Right atrium auricular region (tissue), 2 donors: ENCODE measurements at regions not wholly inside any gene's neighbourhood (a gene's known extent, or its start where the extent isn't known, plus 50 kb on each side); places are given as distances from the start of the nearest gene placed in this dataset.

ENCODE experiments used
- DNase-seq: peaks from one replicate; pipeline ENCODE4 v3.0.0-alpha.2; 2019; ENCODE audit warnings: low spot score
- H3K27ac ChIP-seq, 2 donors: fragments of 200-600 bp; sonication (generic); 1 replicate in 1 of 2; 2 replicates in 1 of 2; pipeline ENCODE4 v1.5.1; 2016 to 2019
- H3K27me3 ChIP-seq, 2 donors: fragments of 200-600 bp; sonication (generic); one replicate each; pipeline versions ENCODE4 v1.5.1 to v1.6.0; 2017 to 2019
- H3K36me3 ChIP-seq: fragments of 200-600 bp; sonication (generic); one replicate; pipeline ENCODE4 v1.5.1; 2016
- H3K4me1 ChIP-seq, 2 donors: fragments of 200-600 bp; sonication (generic); one replicate each; pipeline versions ENCODE4 v1.5.1 to v1.6.0; 2017 to 2019
- H3K4me3 ChIP-seq, 2 donors: fragments of 200-600 bp; sonication (generic); 1 replicate in 1 of 2; 2 replicates in 1 of 2; pipeline ENCODE4 v1.5.1; 2017 to 2019; ENCODE audit warnings: mild to moderate bottlenecking in 1 of 2, moderate library complexity in 1 of 2
- H3K9me3 ChIP-seq, 2 donors: fragments of 200-600 bp; sonication (generic); one replicate each; pipeline ENCODE4 v1.5.1; 2019
- TF ChIP-seq, protein P1 (sequence below), 2 donors: fragments of 200-600 bp; sonication (generic); IDR thresholded peaks; one replicate each; pipeline ENCODE4 v1.5.1; 2019; ENCODE audit warnings: antibody characterized with exemption in 2 of 2

GRCh38 chr14:96964726-96965415 is 167.7 kb downstream of the VRK1 start:
- no peaks in the 10 kb centered on the region for H3K36me3 ChIP-seq
- no peaks in the 10 kb centered on the region for H3K27me3 ChIP-seq
- TF ChIP-seq, protein P1, sequence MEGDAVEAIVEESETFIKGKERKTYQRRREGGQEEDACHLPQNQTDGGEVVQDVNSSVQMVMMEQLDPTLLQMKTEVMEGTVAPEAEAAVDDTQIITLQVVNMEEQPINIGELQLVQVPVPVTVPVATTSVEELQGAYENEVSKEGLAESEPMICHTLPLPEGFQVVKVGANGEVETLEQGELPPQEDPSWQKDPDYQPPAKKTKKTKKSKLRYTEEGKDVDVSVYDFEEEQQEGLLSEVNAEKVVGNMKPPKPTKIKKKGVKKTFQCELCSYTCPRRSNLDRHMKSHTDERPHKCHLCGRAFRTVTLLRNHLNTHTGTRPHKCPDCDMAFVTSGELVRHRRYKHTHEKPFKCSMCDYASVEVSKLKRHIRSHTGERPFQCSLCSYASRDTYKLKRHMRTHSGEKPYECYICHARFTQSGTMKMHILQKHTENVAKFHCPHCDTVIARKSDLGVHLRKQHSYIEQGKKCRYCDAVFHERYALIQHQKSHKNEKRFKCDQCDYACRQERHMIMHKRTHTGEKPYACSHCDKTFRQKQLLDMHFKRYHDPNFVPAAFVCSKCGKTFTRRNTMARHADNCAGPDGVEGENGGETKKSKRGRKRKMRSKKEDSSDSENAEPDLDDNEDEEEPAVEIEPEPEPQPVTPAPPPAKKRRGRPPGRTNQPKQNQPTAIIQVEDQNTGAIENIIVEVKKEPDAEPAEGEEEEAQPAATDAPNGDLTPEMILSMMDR (IDR thresholded peaks at IDR 0.05) = no peak
- DNase-seq = no peak
- peaks cover 0 to 31% of the 10 kb centered on the region in 2 donors for H3K9me3 ChIP-seq
- no peak overlapping the region for H3K27ac ChIP-seq
- no peak overlapping the region for H3K4me3 ChIP-seq
- no peaks in the 10 kb centered on the region for H3K4me1 ChIP-seq

GRCh38 chr14:96965885-96966595 is 168.9 kb downstream of the VRK1 start:
- Histone ChIP-seq H3K4me3 (no peak overlapping the region), H3K9me3 (peaks cover 0 to 31% of the 10 kb centered on the region in 2 donors), H3K27ac (no peak overlapping the region), H3K27me3 (no peaks in the 10 kb centered on the region), H3K36me3 (no peaks in the 10 kb centered on the region), H3K4me1 (no peaks in the 10 kb centered on the region)
- DNase-seq = no peak
- TF ChIP-seq, protein P1 (IDR thresholded peaks at IDR 0.05) = no peak

DNA sequence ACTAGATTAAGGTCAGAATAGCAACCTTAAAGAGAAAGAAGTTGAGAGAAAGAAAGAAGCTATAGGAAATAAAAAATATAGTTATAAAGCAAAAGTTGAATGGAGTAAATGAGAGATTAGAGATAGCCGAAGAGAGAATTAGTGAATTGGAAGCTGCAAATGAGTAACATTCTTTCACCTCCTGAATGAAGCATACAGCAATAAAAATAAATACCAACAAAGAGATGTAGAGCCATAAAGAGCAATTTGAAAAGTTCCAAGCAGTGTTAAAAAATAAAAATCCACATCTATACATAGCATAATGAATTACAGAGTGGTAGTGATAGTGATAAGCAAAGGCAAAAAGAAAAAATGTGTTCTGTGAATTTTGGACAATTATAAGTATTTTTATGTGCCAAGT is 177.9 kb downstream of the VRK1 start:
- DNase-seq = no peak
- Histone ChIP-seq H3K36me3 (no peaks in the 10 kb centered on the region), H3K4me1 (no peaks in the 10 kb centered on the region), H3K9me3 (peaks cover 3 to 30% of the 10 kb centered on the region in 2 donors), H3K4me3 (no peak overlapping the region), H3K27ac (no peak overlapping the region), H3K27me3 (no peaks in the 10 kb centered on the region)
- TF ChIP-seq, protein P1 (IDR thresholded peaks at IDR 0.05) = no peak

DNA sequence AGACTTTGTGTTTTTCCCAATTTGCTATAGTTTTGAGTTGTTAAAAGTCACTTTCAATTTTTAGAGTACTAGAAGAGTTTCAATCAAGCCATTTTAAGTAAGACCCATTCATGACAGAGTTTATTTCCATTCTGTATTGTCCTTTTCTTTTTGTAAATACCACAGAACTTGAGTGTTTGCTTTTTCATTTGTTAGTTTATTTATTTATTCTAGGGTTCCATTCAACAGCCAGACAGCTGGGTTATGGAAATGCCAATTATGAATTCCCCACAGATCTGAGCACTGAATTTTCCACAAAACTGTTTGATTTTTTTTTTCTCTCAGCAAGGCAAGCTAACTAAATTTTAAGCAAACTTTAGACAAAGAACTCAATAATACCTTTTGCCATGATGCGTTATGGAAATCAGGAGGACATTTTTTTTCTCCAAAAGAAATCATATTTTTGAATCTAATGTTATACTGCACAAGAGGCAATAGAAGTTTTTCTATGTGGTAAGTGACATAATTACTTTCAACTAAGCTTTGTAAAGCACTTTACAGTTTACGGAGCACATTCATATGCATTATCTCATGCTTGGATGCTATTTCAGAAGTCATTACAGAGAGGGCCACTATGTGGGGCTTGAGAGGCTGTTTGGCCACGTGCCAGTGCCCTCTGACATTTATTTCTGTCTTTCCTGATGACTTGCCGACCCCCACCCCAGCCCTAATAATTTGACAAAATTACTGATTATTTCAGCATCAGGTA is 181.5 kb downstream of the VRK1 start:
- no peak overlapping the region for H3K4me3 ChIP-seq
- TF ChIP-seq, protein P1 (IDR thresholded peaks at IDR 0.05) = no peak
- H3K27ac ChIP-seq = no peak overlapping the region
- H3K9me3 ChIP-seq = peaks cover 3 to 29% of the 10 kb centered on the region in 2 donors
- H3K4me1 ChIP-seq = no peaks in the 10 kb centered on the region
- H3K36me3 ChIP-seq = no peaks in the 10 kb centered on the region
- no peak for DNase-seq
- H3K27me3 ChIP-seq = no peaks in the 10 kb centered on the region

DNA sequence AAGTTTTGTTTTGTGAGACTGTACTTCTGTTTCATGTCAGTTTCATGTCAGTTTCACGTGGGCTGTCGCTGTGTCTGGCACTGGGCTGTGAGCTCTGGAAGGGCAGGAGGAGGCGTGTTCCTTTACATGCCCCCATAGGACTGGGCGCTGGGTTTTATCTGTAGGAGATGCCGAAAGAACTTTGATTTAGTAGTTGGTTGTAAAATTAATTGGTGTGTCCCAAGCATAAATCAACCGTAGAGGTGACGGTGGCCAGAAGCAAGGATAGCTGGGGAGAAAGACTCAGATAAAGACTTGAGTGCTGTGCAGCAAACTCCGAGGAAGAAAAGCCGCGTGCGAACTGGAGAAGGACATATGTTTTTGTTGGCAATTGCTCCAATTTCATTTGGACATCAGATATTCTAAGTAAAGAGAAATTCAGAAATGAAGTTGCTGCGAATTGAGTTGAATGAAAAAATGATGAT is 182.5 kb downstream of the VRK1 start:
- TF ChIP-seq, protein P1 (IDR thresholded peaks at IDR 0.05) = no peak
- Histone ChIP-seq H3K27ac (no peak overlapping the region), H3K9me3 (peaks cover 3 to 20% of the 10 kb centered on the region in 2 donors), H3K4me3 (no peak overlapping the region), H3K4me1 (no peaks in the 10 kb centered on the region), H3K27me3 (no peaks in the 10 kb centered on the region), H3K36me3 (no peaks in the 10 kb centered on the region)
- DNase-seq = no peak
